ENCODE measurements at regions not wholly inside any gene's neighbourhood (a gene's known extent, or its start where the extent isn't known, plus 50 kb on each side); places are given as distances from the start of the nearest gene placed in this dataset.

DNA sequence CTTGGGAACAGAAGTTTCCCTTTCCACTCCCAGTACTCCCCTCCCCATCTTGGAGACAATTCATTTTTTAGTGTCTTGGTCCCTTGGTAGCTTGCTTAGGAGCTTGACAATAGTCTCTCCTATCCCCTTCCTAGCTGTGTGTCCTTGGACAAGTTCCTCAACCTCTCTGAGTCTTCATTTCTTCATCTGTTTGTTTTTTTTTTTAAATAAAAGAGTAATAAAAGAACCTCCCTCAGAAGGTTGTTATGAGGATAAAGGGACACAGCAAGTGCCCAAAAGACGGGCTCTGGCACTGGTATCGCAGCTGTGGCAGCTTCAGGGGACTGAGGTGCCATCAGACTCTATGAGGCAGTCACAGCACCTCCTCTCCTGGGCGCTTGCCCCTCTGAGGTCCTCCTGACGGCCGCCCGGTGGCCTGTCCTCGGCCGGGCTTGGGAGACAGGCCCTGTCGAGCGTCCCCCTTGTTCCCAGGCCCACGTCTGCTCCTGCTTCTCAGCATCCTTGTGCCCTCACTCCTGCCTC is 689.2 kb downstream of the MATN1 start:
- Histone ChIP-seq H3K4me1 (ENCODE audit: control insufficient read depth in 1 of 2, insufficient read depth in 2 of 2, low read length in 2 of 2) (no peaks in the 10 kb centered on the region), H3K4me3 (ENCODE audit: low read depth in 1 of 2, low read length in 2 of 2) (no peak overlapping the region), H3K9me3 (ENCODE audit: control insufficient read depth in 1 of 2, low read length in 2 of 2) (no peaks in the 10 kb centered on the region), H3K27ac (ENCODE audit: low read length) (no peak overlapping the region), H3K36me3 (ENCODE audit: control insufficient read depth in 1 of 2, insufficient read depth in 2 of 2, low read length in 2 of 2) (no peaks in the 10 kb centered on the region), H3K27me3 (ENCODE audit: low read depth, low read length) (no peaks in the 10 kb centered on the region)

DNA sequence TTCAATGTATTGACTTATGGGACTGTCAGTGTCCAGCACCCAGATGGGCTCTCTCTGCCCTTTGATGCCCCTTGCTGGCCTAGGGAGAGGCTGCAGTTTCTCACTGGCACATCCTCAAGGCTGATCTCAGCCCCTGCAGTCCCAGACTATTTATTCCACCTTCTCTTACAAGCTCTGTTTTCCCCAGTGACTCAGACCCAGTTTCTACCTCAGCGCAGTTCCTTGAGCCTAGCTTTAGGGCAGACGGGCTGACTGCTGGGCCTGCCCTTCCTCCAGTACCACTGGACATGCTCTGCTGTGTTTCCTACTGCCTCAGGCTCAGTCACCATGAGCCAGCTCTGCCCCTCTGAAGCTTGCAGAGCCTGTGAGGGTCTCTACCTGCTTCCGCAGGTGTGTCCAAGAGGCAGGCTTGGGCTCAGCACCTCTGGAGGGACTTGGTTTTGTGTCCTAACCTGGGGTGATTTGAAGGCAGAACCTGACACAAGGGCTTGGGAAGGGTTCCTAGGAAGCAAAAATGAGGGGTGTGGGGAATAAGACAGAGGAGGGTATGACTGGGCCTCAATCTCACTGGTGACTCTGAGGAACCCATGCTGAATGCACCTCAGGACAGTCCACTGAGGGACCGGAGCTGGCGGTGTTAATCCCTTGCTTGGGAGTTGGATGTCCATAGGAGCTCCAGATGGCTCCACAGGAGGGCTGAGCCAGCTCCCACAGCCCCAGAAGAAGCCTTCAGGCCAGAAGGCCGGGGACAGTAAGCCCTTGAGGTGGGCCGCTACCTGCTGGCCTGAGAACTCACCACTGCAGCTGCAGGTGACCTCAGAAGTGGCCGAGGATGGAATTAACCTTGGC is 689.9 kb downstream of the MATN1 start:
- Histone ChIP-seq H3K9me3 (ENCODE audit: control insufficient read depth in 1 of 2, low read length in 2 of 2) (no peaks in the 10 kb centered on the region), H3K27ac (ENCODE audit: low read length) (no peak overlapping the region), H3K27me3 (ENCODE audit: low read depth, low read length) (no peaks in the 10 kb centered on the region)

DNA sequence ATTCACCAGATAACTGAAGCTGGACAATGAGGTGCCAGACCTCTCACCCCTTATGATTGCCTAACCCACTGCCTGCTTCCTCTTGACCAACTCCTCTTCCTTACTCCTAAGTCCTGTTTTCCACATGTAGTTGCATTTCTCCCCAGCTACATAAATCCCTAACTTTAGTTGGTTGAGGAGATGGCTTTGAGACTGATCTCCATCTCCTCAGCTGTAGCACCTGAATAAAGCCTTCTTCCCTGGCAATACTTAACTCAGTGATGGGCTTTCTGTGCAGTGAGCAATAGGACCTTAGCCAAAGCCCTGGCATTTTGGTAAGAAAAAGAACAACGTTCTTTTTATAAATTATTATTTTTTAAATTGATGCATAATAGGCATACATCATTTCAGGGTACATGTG is 691.1 kb downstream of the MATN1 start:
- no peaks in the 10 kb centered on the region for H3K36me3 ChIP-seq (ENCODE audit: control insufficient read depth in 1 of 2, insufficient read depth in 2 of 2, low read length in 2 of 2)
- no peaks in the 10 kb centered on the region for H3K27me3 ChIP-seq (ENCODE audit: low read depth, low read length)
- no peak overlapping the region for H3K27ac ChIP-seq (ENCODE audit: low read length)
- no peaks in the 10 kb centered on the region for H3K4me1 ChIP-seq (ENCODE audit: control insufficient read depth in 1 of 2, insufficient read depth in 2 of 2, low read length in 2 of 2)
- H3K9me3 ChIP-seq (ENCODE audit: control insufficient read depth in 1 of 2, low read length in 2 of 2): no peaks in the 10 kb centered on the region
- no peak overlapping the region for H3K4me3 ChIP-seq (ENCODE audit: low read depth in 1 of 2, low read length in 2 of 2)

More for the DNA sequence above, 689.9 kb downstream of the MATN1 start:
- Histone ChIP-seq H3K4me3 (ENCODE audit: low read depth in 1 of 2, low read length in 2 of 2) (no peak overlapping the region), H3K4me1 (ENCODE audit: control insufficient read depth in 1 of 2, insufficient read depth in 2 of 2, low read length in 2 of 2) (no peaks in the 10 kb centered on the region), H3K36me3 (ENCODE audit: control insufficient read depth in 1 of 2, insufficient read depth in 2 of 2, low read length in 2 of 2) (no peaks in the 10 kb centered on the region)

GRCh38 chr1:30029677-30030076 is 693.7 kb downstream of the MATN1 start:
- Histone ChIP-seq H3K27ac (ENCODE audit: low read length) (no peak overlapping the region), H3K27me3 (ENCODE audit: low read depth, low read length) (no peaks in the 10 kb centered on the region), H3K4me1 (ENCODE audit: control insufficient read depth in 1 of 2, insufficient read depth in 2 of 2, low read length in 2 of 2) (no peaks in the 10 kb centered on the region), H3K36me3 (ENCODE audit: control insufficient read depth in 1 of 2, insufficient read depth in 2 of 2, low read length in 2 of 2) (no peaks in the 10 kb centered on the region), H3K4me3 (ENCODE audit: low read depth in 1 of 2, low read length in 2 of 2) (no peak overlapping the region), H3K9me3 (ENCODE audit: control insufficient read depth in 1 of 2, low read length in 2 of 2) (peaks cover 0 to 3% of the 10 kb centered on the region in 2 donors)

DNA sequence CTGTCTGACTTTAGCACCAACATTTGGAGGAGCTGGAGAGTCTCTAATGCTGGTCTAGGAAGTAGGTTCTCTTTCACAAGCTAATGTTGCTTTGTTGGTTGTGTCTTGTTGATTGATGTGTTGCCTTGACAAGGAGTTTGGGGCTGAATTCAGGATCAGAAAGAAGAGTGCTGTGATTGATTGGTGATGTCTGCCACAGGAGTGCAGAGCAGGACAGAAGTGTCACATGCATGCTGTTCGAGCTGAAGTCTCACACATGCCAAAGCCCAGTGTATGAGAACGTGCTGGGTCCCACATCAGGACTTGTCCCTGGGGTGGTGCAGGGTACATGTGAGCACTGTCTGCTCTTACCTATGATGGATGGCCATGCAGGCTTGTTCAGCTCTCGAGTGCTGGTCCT is 694.4 kb downstream of the MATN1 start:
- H3K9me3 ChIP-seq (ENCODE audit: control insufficient read depth in 1 of 2, low read length in 2 of 2): peaks cover 0 to 5% of the 10 kb centered on the region in 2 donors
- no peaks in the 10 kb centered on the region for H3K36me3 ChIP-seq (ENCODE audit: control insufficient read depth in 1 of 2, insufficient read depth in 2 of 2, low read length in 2 of 2)
- H3K4me1 ChIP-seq (ENCODE audit: control insufficient read depth in 1 of 2, insufficient read depth in 2 of 2, low read length in 2 of 2): no peaks in the 10 kb centered on the region
- no peaks in the 10 kb centered on the region for H3K27me3 ChIP-seq (ENCODE audit: low read depth, low read length)
- no peak overlapping the region for H3K27ac ChIP-seq (ENCODE audit: low read length)
- H3K4me3 ChIP-seq (ENCODE audit: low read depth in 1 of 2, low read length in 2 of 2): no peak overlapping the region

- H3K4me1 ChIP-seq (ENCODE audit: control insufficient read depth in 1 of 2, insufficient read depth in 2 of 2, low read length in 2 of 2): no peaks in the 10 kb centered on the region
- no peak overlapping the region for H3K27ac ChIP-seq (ENCODE audit: low read length)
- peaks cover 3 to 5% of the 10 kb centered on the region in 2 donors for H3K9me3 ChIP-seq (ENCODE audit: control insufficient read depth in 1 of 2, low read length in 2 of 2)
Measured at GRCh38 chr1:30028283-30028682, 695.1 kb downstream of the MATN1 start.

GRCh38 chr1:30027247-30027646 is 696.1 kb downstream of the MATN1 start:
- Histone ChIP-seq H3K4me3 (ENCODE audit: low read depth in 1 of 2, low read length in 2 of 2) (no peak overlapping the region), H3K9me3 (ENCODE audit: control insufficient read depth in 1 of 2, low read length in 2 of 2) (peaks cover 5 to 7% of the 10 kb centered on the region in 2 donors), H3K36me3 (ENCODE audit: control insufficient read depth in 1 of 2, insufficient read depth in 2 of 2, low read length in 2 of 2) (no peaks in the 10 kb centered on the region), H3K27ac (ENCODE audit: low read length) (no peak overlapping the region), H3K27me3 (ENCODE audit: low read depth, low read length) (no peaks in the 10 kb centered on the region), H3K4me1 (ENCODE audit: control insufficient read depth in 1 of 2, insufficient read depth in 2 of 2, low read length in 2 of 2) (no peaks in the 10 kb centered on the region)

More at GRCh38 chr1:30028283-30028682, 695.1 kb downstream of the MATN1 start:
- H3K4me3 ChIP-seq (ENCODE audit: low read depth in 1 of 2, low read length in 2 of 2): no peak overlapping the region
- no peaks in the 10 kb centered on the region for H3K27me3 ChIP-seq (ENCODE audit: low read depth, low read length)
- H3K36me3 ChIP-seq (ENCODE audit: control insufficient read depth in 1 of 2, insufficient read depth in 2 of 2, low read length in 2 of 2): no peaks in the 10 kb centered on the region

DNA sequence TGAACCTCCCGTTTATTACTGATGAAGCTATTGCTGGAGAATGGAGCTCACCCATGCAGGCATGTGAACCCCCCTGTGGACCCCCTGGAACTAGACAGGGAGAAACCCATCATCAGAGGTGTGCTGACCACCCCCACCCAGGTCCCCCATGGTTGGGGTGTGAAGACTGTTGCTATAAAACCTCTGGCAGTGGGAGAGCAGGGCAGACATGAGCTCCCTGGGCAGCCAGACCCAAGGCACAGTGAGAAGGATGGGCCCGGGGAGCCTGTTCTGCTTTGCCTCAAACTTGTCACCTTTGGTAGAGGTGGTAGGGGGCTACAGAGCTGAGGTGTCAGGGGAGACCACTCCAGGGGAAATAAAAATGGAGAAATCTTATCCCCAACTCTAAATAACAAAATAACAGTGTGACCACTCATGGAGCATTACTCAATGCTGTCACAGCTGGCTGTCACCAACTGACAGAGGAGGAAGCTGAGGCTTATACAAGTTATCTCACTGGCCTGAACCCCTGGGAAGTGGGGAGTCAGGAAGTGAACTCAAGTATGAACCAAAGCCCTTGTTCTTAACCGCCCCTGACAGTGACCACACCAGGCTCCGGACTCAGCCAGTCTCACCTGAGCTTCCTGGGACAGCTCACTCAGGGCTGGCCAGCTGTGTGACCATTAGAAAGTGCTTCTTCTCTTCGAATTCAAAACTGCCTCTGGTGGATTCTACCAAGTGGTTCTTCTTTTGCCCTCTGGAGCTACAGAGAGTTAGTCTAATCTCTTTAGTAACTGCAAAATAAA is 698.8 kb downstream of the MATN1 start:
- Histone ChIP-seq H3K9me3 (ENCODE audit: control insufficient read depth in 1 of 2, low read length in 2 of 2) (peaks cover 5 to 7% of the 10 kb centered on the region in 2 donors), H3K4me3 (ENCODE audit: low read depth in 1 of 2, low read length in 2 of 2) (no peak overlapping the region), H3K27me3 (ENCODE audit: low read depth, low read length) (no peaks in the 10 kb centered on the region), H3K36me3 (ENCODE audit: control insufficient read depth in 1 of 2, insufficient read depth in 2 of 2, low read length in 2 of 2) (no peaks in the 10 kb centered on the region), H3K4me1 (ENCODE audit: control insufficient read depth in 1 of 2, insufficient read depth in 2 of 2, low read length in 2 of 2) (no peaks in the 10 kb centered on the region), H3K27ac (ENCODE audit: low read length) (no peak overlapping the region)

DNA sequence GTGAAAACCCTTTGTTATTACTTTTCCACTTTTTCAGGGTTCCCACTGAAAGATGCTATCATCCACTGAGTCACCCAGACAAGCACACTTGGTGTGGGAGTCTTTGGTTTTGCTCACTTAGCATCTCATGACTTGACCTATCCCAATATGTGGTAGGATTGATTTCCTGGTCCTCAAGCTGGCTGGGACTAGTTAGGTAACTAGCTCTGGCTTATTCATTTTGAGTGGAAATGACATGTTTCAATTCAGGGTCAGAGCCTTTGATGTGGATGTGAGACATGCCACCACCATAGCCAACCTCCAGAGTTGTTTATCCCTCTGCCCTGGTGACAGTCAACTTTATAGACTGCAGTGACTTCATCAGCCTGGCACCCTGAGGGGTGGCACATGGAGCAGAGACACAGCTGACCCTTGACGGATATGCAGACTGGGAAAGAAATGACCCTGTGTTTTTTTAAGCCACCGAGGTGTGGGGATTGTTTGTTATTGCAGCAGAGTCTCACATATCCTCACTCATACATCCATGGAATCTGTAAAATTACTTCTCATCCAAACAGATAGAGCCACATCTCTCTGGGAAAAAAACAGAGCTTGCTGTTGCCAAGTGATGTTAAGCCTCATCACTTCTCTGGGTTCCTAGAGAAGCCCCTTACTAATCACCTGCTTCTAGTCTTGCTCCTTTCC is 699.9 kb downstream of the MATN1 start:
- Histone ChIP-seq H3K9me3 (ENCODE audit: control insufficient read depth in 1 of 2, low read length in 2 of 2) (peaks cover 8 to 11% of the 10 kb centered on the region in 2 donors), H3K27ac (ENCODE audit: low read length) (no peak overlapping the region), H3K4me1 (ENCODE audit: control insufficient read depth in 1 of 2, insufficient read depth in 2 of 2, low read length in 2 of 2) (no peaks in the 10 kb centered on the region), H3K27me3 (ENCODE audit: low read depth, low read length) (no peaks in the 10 kb centered on the region), H3K4me3 (ENCODE audit: low read depth in 1 of 2, low read length in 2 of 2) (no peak overlapping the region), H3K36me3 (ENCODE audit: control insufficient read depth in 1 of 2, insufficient read depth in 2 of 2, low read length in 2 of 2) (no peaks in the 10 kb centered on the region)

DNA sequence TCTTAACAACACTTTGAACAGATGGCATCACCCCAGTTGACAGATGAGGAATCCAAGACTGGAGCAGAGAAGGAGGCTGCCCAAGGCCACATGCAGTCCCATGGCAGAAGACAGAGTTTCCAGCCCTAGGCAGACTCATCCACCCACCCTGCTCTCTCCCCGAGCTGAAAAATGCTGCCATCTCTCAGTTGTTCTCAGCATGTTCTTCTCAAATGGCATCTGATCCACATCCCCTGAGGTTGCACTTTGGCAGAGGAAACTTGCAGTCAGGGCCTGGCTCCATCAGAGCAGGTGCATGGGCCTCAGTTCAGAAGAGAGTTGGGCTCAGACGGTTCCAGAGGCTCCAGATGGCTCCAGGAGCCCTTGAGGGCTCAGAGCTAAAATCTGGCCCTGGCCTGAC is 709.4 kb downstream of the MATN1 start:
- H3K4me3 ChIP-seq (ENCODE audit: low read depth in 1 of 2, low read length in 2 of 2): no peak overlapping the region
- no peak overlapping the region for H3K27ac ChIP-seq (ENCODE audit: low read length)
- H3K9me3 ChIP-seq (ENCODE audit: control insufficient read depth in 1 of 2, low read length in 2 of 2): peaks cover 10 to 12% of the 10 kb centered on the region in 2 donors
- no peaks in the 10 kb centered on the region for H3K36me3 ChIP-seq (ENCODE audit: control insufficient read depth in 1 of 2, insufficient read depth in 2 of 2, low read length in 2 of 2)
- no peaks in the 10 kb centered on the region for H3K27me3 ChIP-seq (ENCODE audit: low read depth, low read length)
- no peaks in the 10 kb centered on the region for H3K4me1 ChIP-seq (ENCODE audit: control insufficient read depth in 1 of 2, insufficient read depth in 2 of 2, low read length in 2 of 2)
